Activated CD4-positive, alpha-beta T cell treated with anti-CD3 and anti-CD28 coated beads, Interleukin-2, Interleukin-4, amounts not matched to agents 100 ng/mL and 50 ng/mL, durations not matched to agents 16 hours and 8 hours (primary cell): ENCODE measurements at regions not wholly inside any gene's neighbourhood (a gene's known extent, or its start where the extent isn't known, plus 50 kb on each side); places are given as distances from the start of the nearest gene placed in this dataset.
"Not testable (repeated sequence)": the region's sequence is repeated elsewhere in the genome, so short reads cannot be mapped to it uniquely, and the experiment has no call there.

Source experiments
- DNase-seq: peaks from one replicate; pipeline ENCODE4 v3.0.0-alpha.2; 2020; ENCODE audit warnings: low spot score

GRCh38 chr13:78138756-78139155 is 220.1 kb upstream of the EDNRB start:
- DNase-seq: no peak

DNA sequence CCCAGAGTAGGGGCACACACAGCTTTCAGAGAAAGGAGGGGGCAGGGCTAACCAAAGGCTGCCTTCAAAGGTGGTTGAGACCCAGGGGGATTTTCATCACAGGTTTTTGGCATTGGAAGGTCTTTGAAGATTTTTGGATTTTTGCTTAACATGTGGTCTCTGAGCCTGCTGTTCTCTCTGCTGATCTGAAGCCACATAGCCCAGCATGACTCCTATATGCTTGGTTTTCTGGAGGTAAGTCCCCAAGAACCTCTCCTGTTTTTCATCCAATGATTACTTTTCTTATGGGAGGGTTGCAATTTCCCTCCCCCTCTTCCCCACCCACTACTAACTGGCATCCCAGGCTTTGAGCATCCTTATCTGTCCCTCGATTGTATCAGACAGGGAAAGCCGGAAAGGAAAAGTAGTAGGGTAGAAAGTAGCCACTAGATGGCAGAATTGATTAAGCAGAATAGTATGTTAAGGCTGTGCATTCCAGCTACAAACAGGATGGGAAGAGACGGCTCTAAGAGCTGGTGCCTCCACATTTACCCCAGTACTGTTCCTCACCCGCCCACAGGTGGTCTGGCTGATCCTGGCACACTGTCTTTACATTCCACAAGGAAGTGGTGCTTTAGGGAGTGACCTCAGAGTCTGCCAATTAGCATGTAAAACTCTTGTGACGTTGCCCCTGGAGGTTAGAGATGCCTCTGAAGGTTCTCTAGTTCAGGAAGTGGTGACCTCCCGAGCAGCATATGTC is 218.9 kb upstream of the EDNRB start:
- peak; percentile 17 for DNase-seq

GRCh38 chr13:78136966-78137365 is 218.3 kb upstream of the EDNRB start:
- no peak for DNase-seq

- DNase-seq: no peak
These were observed 214.9 kb upstream of the EDNRB start for GRCh38 chr13:78133511-78133910.

GRCh38 chr13:78131811-78132210 is 213.2 kb upstream of the EDNRB start:
- no peak for DNase-seq

- DNase-seq: no peak
These were observed 212.7 kb upstream of the EDNRB start for GRCh38 chr13:78131346-78131745.

GRCh38 chr13:78129823-78130222 is 211.2 kb upstream of the EDNRB start:
- no peak for DNase-seq

DNA sequence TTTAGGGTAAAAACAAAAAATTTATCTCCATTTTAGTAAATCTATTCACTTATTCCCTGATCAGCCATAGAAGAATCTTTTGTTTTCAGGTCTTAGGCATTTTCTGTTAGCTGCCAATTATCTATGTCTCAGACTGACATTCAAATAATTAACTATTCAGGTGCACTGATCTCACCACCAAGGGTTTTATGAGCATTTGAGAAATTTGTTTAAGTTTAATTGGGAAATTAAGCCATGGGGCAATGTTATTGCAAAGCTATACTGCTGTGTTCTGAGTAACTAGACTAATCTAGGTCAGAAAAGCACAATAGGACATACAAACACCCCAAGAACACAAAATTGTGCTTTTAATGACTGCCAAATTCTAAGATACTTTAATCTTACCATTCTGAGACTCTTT is 210.7 kb upstream of the EDNRB start:
- no peak for DNase-seq

DNA sequence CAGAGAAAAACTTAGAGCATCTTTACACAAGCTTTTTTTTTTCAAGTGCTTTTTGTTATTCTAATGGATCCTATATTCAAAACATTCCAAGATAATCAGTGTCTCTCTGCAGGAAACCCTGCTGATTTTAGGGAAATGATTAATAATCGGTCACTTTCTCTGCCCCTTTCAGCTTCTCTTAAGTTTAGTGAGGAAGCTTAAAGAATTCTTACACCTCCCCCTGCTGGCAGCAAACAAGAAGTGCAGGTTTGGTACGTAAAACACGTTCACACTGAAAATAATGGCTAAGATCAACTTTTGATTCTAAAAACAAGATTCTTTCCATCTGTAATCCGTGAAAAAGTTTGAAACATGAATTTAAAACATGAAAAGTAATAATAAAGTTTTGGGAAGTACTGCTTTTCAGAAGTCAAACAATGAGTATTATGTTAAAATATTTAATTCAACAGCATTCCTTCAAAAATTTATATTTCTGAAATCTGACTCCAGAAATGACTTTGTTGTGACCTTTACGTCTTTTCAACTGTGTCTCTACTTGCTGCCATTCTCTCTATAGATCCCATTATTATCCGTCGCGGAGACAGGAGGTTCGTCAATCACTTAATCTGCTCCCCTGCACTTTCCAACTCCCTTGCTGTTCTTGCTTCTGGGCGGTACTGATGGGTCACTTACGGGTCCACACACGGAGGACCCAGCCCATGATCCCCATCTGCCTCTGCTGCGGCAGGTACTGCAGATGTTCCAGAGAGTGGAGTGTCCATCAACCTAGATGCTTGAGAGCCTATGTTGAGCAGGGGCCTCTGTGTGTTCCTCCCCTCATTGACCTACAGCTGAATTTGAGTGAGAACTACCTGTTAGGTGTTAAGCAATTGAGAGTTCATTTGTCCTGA is 203.1 kb upstream of the EDNRB start:
- DNase-seq: peak; percentile 40

- no peak for DNase-seq
These were observed 202.4 kb upstream of the EDNRB start for GRCh38 chr13:78121001-78121400.

DNA sequence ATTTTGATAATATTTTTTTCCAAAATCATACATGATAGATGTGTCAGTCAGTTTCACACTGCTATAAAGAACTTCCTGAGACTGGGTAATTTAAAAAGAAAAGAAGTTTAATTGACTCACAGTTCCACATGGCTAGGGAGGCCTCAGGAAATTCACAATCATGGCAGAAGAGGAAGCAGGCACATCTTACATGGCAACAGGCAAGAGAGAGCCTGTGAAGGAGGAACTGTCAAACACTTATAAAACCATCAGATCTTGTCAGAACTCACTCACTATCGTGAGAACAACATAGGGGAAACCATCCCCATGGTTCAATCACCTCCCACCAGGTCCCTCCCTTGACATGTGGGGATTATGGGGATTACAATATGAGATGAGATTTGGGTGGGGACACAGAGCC is 201.5 kb upstream of the EDNRB start:
- DNase-seq: not testable (repeated sequence)

GRCh38 chr13:78117070-78117469 is 198.4 kb upstream of the EDNRB start:
- not testable (repeated sequence) for DNase-seq

GRCh38 chr13:78105656-78106055 is 187.0 kb upstream of the EDNRB start:
- no peak for DNase-seq

GRCh38 chr13:78103936-78104335 is 185.3 kb upstream of the EDNRB start:
- DNase-seq: no peak

- DNase-seq: no peak
These were observed 184.1 kb upstream of the EDNRB start for GRCh38 chr13:78102741-78103140.

DNA sequence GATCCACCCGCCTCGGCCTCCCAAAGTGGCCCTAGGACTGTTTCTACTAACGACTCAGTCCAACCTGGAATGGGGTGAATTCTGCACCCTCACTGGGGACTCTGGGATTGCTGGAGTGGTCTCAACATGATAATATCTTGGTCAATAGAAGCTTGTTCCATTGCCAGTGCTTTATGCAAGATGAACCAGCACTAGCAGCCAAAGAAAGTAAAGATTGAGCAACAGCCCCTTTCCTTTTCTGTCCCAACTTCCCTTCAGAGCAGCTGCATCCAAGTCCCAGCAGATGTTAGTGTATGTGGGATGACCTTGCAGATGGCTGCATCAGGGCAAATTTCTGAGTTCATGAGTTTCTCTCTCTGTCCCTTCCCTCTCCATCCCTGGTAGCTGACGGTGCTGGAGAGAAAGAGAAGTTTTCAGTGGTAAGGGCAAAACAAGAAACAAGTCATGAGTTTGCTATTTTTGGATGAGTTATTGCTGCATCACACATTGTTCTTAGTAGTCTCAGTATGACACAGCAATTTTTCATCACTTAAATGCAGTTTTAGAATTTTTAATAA is 183.6 kb upstream of the EDNRB start:
- DNase-seq: no peak

DNA sequence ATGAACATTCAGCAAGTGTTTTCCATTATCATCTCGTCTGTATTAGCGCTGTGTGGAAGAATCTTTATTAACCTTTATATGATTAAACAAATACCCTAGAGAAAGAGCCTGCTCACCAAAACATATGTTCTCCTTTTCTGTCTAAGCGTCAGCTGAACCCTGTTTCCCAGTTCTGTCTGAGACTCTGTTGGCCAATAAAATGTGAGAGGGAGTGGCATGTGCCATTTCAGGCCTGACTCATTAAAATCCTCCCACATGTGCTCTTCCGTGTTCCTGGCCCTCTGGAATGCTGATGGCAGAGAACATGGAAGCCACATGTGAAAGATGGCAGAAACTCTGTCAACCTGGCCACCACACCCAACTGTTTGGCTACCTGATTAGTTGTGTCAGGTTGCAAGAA is 181.9 kb upstream of the EDNRB start:
- DNase-seq: no peak

GRCh38 chr13:78098249-78098648 is 179.6 kb upstream of the EDNRB start:
- DNase-seq: no peak

GRCh38 chr13:78096221-78096620 is 177.6 kb upstream of the EDNRB start:
- DNase-seq: no peak

- DNase-seq: no peak
These were observed 169.5 kb upstream of the EDNRB start for GRCh38 chr13:78087966-78088678.

DNA sequence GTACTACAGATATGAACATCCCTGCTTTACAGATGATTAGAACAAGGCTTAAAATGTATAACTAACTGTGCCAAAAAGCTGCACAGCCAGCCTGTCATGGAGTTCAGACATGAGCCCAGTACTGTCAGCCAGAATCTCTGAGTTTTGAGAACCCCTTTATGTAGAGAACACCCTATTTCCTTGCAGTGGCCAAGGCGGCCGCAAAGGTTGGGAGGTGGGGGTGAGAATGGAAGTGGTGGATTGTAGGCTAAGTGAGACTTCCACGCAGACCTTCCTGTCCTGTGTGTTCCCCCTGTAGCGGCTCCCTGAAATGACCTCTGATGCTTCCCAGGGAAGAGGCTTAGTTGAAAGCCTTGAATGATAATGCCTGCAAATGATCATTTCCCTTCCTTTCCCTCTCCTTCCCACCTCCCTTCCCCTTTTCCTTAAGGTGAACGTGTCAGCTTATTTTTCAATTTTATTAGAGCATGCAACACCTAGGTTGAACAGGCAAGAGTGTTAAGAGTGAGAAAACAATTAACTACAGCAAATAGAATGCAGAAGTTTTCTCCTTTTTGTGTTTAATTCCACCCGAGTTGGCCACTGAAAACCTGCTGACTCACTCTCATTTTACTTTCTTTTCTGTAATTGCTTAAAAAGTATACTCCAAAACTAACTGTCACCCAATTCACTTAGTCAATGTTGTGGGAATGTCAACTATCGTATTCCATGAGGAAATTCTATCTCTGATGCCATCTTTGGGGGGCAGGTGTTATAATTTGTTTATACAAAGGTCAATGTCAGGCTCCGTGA is 167.0 kb upstream of the EDNRB start:
- DNase-seq: no peak

- no peak for DNase-seq
These were observed 165.8 kb upstream of the EDNRB start for GRCh38 chr13:78084401-78084800.
